ENCODE measurements at regions not wholly inside any gene's neighbourhood (a gene's known extent, or its start where the extent isn't known, plus 50 kb on each side); places are given as distances from the start of the nearest gene placed in this dataset.
"Not testable (repeated sequence)": the region's sequence is repeated elsewhere in the genome, so short reads cannot be mapped to it uniquely, and the experiment has no call there.

GRCh38 chr5:10102706-10103497 is 146.8 kb downstream of the ATPSCKMT start:
- DNase-seq (ENCODE audit: low spot score) = no peak
- Histone ChIP-seq H3K27ac (ENCODE audit: low read depth in 1 of 2, low read length in 2 of 2) (no peak overlapping the region), H3K9ac (ENCODE audit: low read depth in 1 of 2, low read length in 2 of 2) (no peak overlapping the region), H3K4me3 (ENCODE audit: low read depth in 1 of 3, low read length in 3 of 3) (no peak overlapping the region), H3K4me1 (ENCODE audit: control insufficient read depth in 4 of 4, insufficient read depth in 4 of 4, low read length in 3 of 4) (no peaks in the 10 kb centered on the region), H3K36me3 (ENCODE audit: control insufficient read depth in 4 of 4, insufficient read depth in 3 of 4, low read depth in 1 of 4, low read length in 3 of 4) (no peaks in the 10 kb centered on the region), H3K27me3 (ENCODE audit: control insufficient read depth in 4 of 4, insufficient read depth in 4 of 4, low read length in 3 of 4) (no peaks in the 10 kb centered on the region), H3K9me3 (ENCODE audit: control insufficient read depth in 4 of 4, low read length in 3 of 4) (peaks cover 0 to 8% (median 3%) of the 10 kb centered on the region in 4 donors)
- no peak for TF ChIP-seq HNF4G (IDR thresholded peaks at IDR 0.05)
- no peak for TF ChIP-seq RAD21 (IDR thresholded peaks at IDR 0.05)
- no peak for TF ChIP-seq TAF1 (conservative IDR thresholded peaks at IDR 0.05)
- TF ChIP-seq YY1 (IDR thresholded peaks at IDR 0.05) = no peak
- no peak for TF ChIP-seq ATF3 (IDR thresholded peaks at IDR 0.05)
- no peak for TF ChIP-seq GABPA (IDR thresholded peaks at IDR 0.05 in 1 of 2, conservative IDR thresholded peaks at IDR 0.05 in 1 of 2)
- no peak for TF ChIP-seq REST (IDR thresholded peaks at IDR 0.05)
- no peak for TF ChIP-seq NR2F2 (IDR thresholded peaks at IDR 0.05)
- no peak for TF ChIP-seq FOXA1 (IDR thresholded peaks at IDR 0.05)
- TF ChIP-seq, protein P1, sequence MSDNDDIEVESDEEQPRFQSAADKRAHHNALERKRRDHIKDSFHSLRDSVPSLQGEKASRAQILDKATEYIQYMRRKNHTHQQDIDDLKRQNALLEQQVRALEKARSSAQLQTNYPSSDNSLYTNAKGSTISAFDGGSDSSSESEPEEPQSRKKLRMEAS (IDR thresholded peaks at IDR 0.05) = no peak
- no peak for TF ChIP-seq EGR1 (IDR thresholded peaks at IDR 0.05; ENCODE audit: low read depth in 2 of 2)
- no peak for TF ChIP-seq FOXA2 (IDR thresholded peaks at IDR 0.05)
- TF ChIP-seq HNF4A (conservative IDR thresholded peaks at IDR 0.05) = no peak
- TF ChIP-seq JUND (IDR thresholded peaks at IDR 0.05) = no peak
- TF ChIP-seq ZBTB33 (IDR thresholded peaks at IDR 0.05) = no peak
- no peak for TF ChIP-seq RXRA (IDR thresholded peaks at IDR 0.05)
- TF ChIP-seq CTCF (IDR thresholded peaks at IDR 0.05; ENCODE audit: low read depth, low read length, missing input control) = no peak
- no peak for TF ChIP-seq SP1 (IDR thresholded peaks at IDR 0.05)
- 68% methylated on average over 9 of the region's 9 CpGs for WGBS

DNA sequence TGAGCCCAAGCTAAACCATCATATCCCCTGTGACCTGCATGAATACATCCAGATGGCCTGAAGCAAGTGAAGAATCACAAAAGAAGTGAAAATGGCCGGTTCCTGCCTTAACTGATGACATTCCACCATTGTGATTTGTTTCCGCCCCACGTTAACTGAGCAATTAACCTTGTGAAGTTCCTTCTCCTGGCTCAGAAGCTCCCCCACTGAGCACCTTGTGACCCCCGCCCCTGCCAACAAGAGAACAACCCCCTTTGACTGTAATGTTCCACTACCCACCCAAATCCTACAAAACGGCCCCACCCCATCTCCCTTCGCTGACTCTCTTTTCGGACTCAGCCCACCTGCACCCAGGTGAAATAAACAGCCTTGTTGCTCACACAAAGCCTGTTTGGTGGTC is 147.5 kb downstream of the ATPSCKMT start:
- H3K4me1 ChIP-seq (ENCODE audit: control insufficient read depth in 4 of 4, insufficient read depth in 4 of 4, low read length in 3 of 4); DNase-seq (ENCODE audit: low spot score); H3K4me3 ChIP-seq (ENCODE audit: low read depth in 1 of 3, low read length in 3 of 3); H3K9ac ChIP-seq (ENCODE audit: low read depth in 1 of 2, low read length in 2 of 2); H3K36me3 ChIP-seq (ENCODE audit: control insufficient read depth in 4 of 4, insufficient read depth in 3 of 4, low read depth in 1 of 4, low read length in 3 of 4); H3K27ac ChIP-seq (ENCODE audit: low read depth in 1 of 2, low read length in 2 of 2); H3K27me3 ChIP-seq (ENCODE audit: control insufficient read depth in 4 of 4, insufficient read depth in 4 of 4, low read length in 3 of 4); H3K9me3 ChIP-seq (ENCODE audit: control insufficient read depth in 4 of 4, low read length in 3 of 4): not testable (repeated sequence)
- 80% methylated on average over 7 of the region's 7 CpGs for WGBS
